ENCODE measurements at regions not wholly inside any gene's neighbourhood (a gene's known extent, or its start where the extent isn't known, plus 50 kb on each side); places are given as distances from the start of the nearest gene placed in this dataset.
A peak's percentile ranks its signal among the peaks of the same experiment; 100 is the strongest.

DNA sequence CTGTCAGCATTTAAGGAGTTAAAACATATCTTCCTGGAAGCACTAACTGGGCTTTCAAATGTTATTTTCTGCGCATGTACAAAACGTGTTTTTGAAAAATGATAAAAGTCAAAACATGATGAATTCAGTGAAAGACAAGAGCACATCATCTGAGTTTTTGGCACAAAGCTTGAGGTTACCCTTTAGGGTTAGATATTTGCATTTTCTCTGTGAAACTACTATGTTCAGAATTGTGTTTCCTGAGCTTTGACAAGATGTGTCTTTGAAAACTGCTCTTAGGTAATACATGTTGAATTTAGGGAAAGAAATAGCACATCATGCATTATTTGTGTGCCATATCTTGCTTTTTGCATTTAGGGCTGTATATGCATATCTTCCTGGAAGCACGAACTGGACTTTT is 79.0 kb downstream of the ASCL4 start:
- Histone ChIP-seq H3K9me3 (ENCODE audit: control insufficient read depth, low read depth, low read length) (no peaks in the 10 kb centered on the region), H2AFZ (ENCODE audit: control insufficient read depth, low read length) (no peak overlapping the region), H3K79me2 (ENCODE audit: control insufficient read depth, insufficient read depth, low read length) (no peaks in the 10 kb centered on the region), H3K9ac (ENCODE audit: control insufficient read depth, extremely low read depth, insufficient read depth, low read length) (no peak overlapping the region), H3K36me3 (ENCODE audit: control insufficient read depth in 2 of 2, extremely low read depth in 1 of 2, insufficient read depth in 2 of 2, low read length in 2 of 2) (no peaks in the 10 kb centered on the region), H3K9me1 (ENCODE audit: control insufficient read depth, extremely low read depth, insufficient read depth, low read length) (no peaks in the 10 kb centered on the region), H3K27me3 (ENCODE audit: control insufficient read depth, extremely low read depth, insufficient read depth, low read length) (peaks cover 11% of the 10 kb centered on the region), H3K4me3 (ENCODE audit: control insufficient read depth in 2 of 3, extremely low read depth in 1 of 3, insufficient read depth in 2 of 3, low read depth in 1 of 3, low read length in 3 of 3) (no peak overlapping the region), H4K20me1 (ENCODE audit: control insufficient read depth, extremely low read depth, insufficient read depth, low read length) (no peaks in the 10 kb centered on the region), H3K27ac (ENCODE audit: control insufficient read depth, insufficient read depth, low read length) (no peak overlapping the region), H3K4me2 (ENCODE audit: control insufficient read depth, extremely low read depth, insufficient read depth, low read depth, low read length) (no peak overlapping the region), H3K4me1 (ENCODE audit: control insufficient read depth, extremely low read depth, insufficient read depth, low read length) (no peaks in the 10 kb centered on the region)
- TF ChIP-seq EZH2 (IDR thresholded peaks at IDR 0.05; ENCODE audit: low read length) = peak; percentile 22
- TF ChIP-seq, protein P1, sequence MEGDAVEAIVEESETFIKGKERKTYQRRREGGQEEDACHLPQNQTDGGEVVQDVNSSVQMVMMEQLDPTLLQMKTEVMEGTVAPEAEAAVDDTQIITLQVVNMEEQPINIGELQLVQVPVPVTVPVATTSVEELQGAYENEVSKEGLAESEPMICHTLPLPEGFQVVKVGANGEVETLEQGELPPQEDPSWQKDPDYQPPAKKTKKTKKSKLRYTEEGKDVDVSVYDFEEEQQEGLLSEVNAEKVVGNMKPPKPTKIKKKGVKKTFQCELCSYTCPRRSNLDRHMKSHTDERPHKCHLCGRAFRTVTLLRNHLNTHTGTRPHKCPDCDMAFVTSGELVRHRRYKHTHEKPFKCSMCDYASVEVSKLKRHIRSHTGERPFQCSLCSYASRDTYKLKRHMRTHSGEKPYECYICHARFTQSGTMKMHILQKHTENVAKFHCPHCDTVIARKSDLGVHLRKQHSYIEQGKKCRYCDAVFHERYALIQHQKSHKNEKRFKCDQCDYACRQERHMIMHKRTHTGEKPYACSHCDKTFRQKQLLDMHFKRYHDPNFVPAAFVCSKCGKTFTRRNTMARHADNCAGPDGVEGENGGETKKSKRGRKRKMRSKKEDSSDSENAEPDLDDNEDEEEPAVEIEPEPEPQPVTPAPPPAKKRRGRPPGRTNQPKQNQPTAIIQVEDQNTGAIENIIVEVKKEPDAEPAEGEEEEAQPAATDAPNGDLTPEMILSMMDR (optimal IDR thresholded peaks at IDR 0.05 in 1 of 3, IDR thresholded peaks at IDR 0.05 in 1 of 3, conservative IDR thresholded peaks at IDR 0.05 in 1 of 3; ENCODE audit: extremely low read depth in 1 of 3, insufficient read depth in 2 of 3, low read length in 3 of 3) = no peak
- DNase-seq (ENCODE audit: low read depth, low spot score) (no peak), FAIRE-seq (no peak)
- dilution Hi-C loops (cut with MboI; ENCODE audit: extremely low pct_ligation_motif_present, low sequenced_read_pairs) = no loop called here

DNA sequence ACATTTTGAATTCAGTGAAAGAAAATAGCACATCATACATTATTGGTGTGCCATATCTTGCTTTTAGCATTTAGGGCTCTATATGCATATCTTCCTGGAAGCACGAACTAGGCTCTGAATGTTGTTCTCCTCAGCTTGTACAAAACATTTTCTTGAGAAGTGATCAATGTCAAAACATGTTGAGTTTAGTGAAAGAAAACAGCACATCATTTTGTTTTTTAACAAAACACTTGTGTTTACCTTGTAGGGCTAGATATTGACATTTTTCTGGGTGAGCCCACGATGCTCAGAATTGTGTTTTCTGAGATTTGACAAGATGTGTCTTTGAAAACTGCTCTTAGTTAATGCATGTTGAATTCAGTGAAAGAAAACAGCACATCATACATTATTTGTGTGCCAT is 81.0 kb downstream of the ASCL4 start:
- TF ChIP-seq, protein P1 (optimal IDR thresholded peaks at IDR 0.05 in 1 of 3, IDR thresholded peaks at IDR 0.05 in 1 of 3, conservative IDR thresholded peaks at IDR 0.05 in 1 of 3; ENCODE audit: extremely low read depth in 1 of 3, insufficient read depth in 2 of 3, low read length in 3 of 3) = no peak
- no peak for TF ChIP-seq EZH2 (IDR thresholded peaks at IDR 0.05; ENCODE audit: low read length)
- dilution Hi-C loops (cut with MboI; ENCODE audit: extremely low pct_ligation_motif_present, low sequenced_read_pairs) = no loop called here
- H3K27me3 ChIP-seq (ENCODE audit: control insufficient read depth, extremely low read depth, insufficient read depth, low read length) = peaks cover 4% of the 10 kb centered on the region

More for the DNA sequence above, 81.0 kb downstream of the ASCL4 start:
- FAIRE-seq (no peak), DNase-seq (ENCODE audit: low read depth, low spot score) (no peak)
- Histone ChIP-seq H3K9me1 (ENCODE audit: control insufficient read depth, extremely low read depth, insufficient read depth, low read length) (no peaks in the 10 kb centered on the region), H3K36me3 (ENCODE audit: control insufficient read depth in 2 of 2, extremely low read depth in 1 of 2, insufficient read depth in 2 of 2, low read length in 2 of 2) (no peaks in the 10 kb centered on the region), H3K9me3 (ENCODE audit: control insufficient read depth, low read depth, low read length) (no peaks in the 10 kb centered on the region), H3K4me3 (ENCODE audit: control insufficient read depth in 2 of 3, extremely low read depth in 1 of 3, insufficient read depth in 2 of 3, low read depth in 1 of 3, low read length in 3 of 3) (no peak overlapping the region), H3K4me2 (ENCODE audit: control insufficient read depth, extremely low read depth, insufficient read depth, low read depth, low read length) (no peak overlapping the region), H4K20me1 (ENCODE audit: control insufficient read depth, extremely low read depth, insufficient read depth, low read length) (no peaks in the 10 kb centered on the region), H3K79me2 (ENCODE audit: control insufficient read depth, insufficient read depth, low read length) (no peaks in the 10 kb centered on the region), H2AFZ (ENCODE audit: control insufficient read depth, low read length) (no peak overlapping the region), H3K27ac (ENCODE audit: control insufficient read depth, insufficient read depth, low read length) (no peak overlapping the region), H3K9ac (ENCODE audit: control insufficient read depth, extremely low read depth, insufficient read depth, low read length) (no peak overlapping the region), H3K4me1 (ENCODE audit: control insufficient read depth, extremely low read depth, insufficient read depth, low read length) (no peaks in the 10 kb centered on the region)
